ENCODE measurements at regions not wholly inside any gene's neighbourhood (a gene's known extent, or its start where the extent isn't known, plus 50 kb on each side); places are given as distances from the start of the nearest gene placed in this dataset.
A peak's percentile ranks its signal among the peaks of the same experiment; 100 is the strongest.

- TF ChIP-seq ATF2 (IDR thresholded peaks at IDR 0.05; ENCODE audit: low read length) (peak; percentile 45; the same call in 1 of the 2 replicates), MEF2B (IDR thresholded peaks at IDR 0.05; ENCODE audit: partially characterized antibody, poor library complexity, severe bottlenecking) (peak; percentile 67), IKZF1 (conservative IDR thresholded peaks at IDR 0.05) (peak; percentile 90)
These were observed 125.0 kb upstream of the CCND2 start (continued) for GRCh38 chr12:4148418-4149056.

- Histone ChIP-seq H3K36me3 (ENCODE audit: control insufficient read depth in 2 of 2, insufficient read depth in 2 of 2, low read length in 1 of 2) (no peaks in the 10 kb centered on the region), H3K79me2 (ENCODE audit: control insufficient read depth, insufficient read depth, low read length) (no peaks in the 10 kb centered on the region; the same call in 1 of the 2 replicates), H3K9me3 (replicated peaks; ENCODE audit: control insufficient read depth, insufficient read depth, low read length) (no peaks in the 10 kb centered on the region), H2AFZ (ENCODE audit: control insufficient read depth, low read depth, low read length) (no peak overlapping the region), H3K4me3 (no peak overlapping the region), H4K20me1 (ENCODE audit: control insufficient read depth, insufficient read depth) (no peaks in the 10 kb centered on the region), H3K4me1 (ENCODE audit: control insufficient read depth, insufficient read depth, low read length) (peaks cover 76% of the 10 kb centered on the region), H3K27me3 (replicated peaks in 1 of 2; ENCODE audit: control insufficient read depth in 2 of 2, insufficient read depth in 2 of 2, low read length in 1 of 2) (no peaks in the 10 kb centered on the region), H3K9ac (ENCODE audit: control insufficient read depth, insufficient read depth, low read length) (peak overlapping the region; percentile 46; the same call in 1 of the 2 replicates), H3K4me2 (ENCODE audit: control insufficient read depth, insufficient read depth) (peak overlapping the region; percentile 77), H3K27ac (ENCODE audit: control insufficient read depth, insufficient read depth) (peak overlapping the region; percentile 75)
- ChIA-PET SMC1A (ENCODE audit: uncharacterized antibody, unreplicated experiment) (interaction anchor here (0.9 to 19.0 kb wide), 17 partner anchors 8 to 175 kb away, joined by 3 to 395 read pairs (median 5); partner anchors contain the start of gene CCND2), RAD21 (ENCODE audit: unreplicated experiment) (interaction anchor here (1.3 to 18.7 kb wide), 10 partner anchors 8 to 130 kb away, joined by 4 to 360 read pairs (median 26); partner anchors contain the start of gene CCND2), POLR2A (interaction anchor here (0.5 to 10.6 kb wide), 8 partner anchors 8 to 178 kb away, joined by 5 to 245 read pairs (median 50); partner anchors contain the start of gene CCND2), CTCF (interaction anchor here (0.8 to 16.4 kb wide), 11 partner anchors 9 to 261 kb away, joined by 3 to 256 read pairs (median 3); partner anchors contain the start of gene CCND2)
- peak; percentile 77 for TF ChIP-seq SPI1 (IDR thresholded peaks at IDR 0.05; ENCODE audit: borderline replicate concordance, insufficient read depth, low read depth, low read length)
- 0 out of 2 replicates have a peak, but pooled peaks have one; percentile 26 for TF ChIP-seq HDGF (IDR thresholded peaks at IDR 0.05)
- TF ChIP-seq RUNX3 (IDR thresholded peaks at IDR 0.05; ENCODE audit: low read length) = no peak
- TF ChIP-seq ZNF687 (IDR thresholded peaks at IDR 0.05) = 0 out of 2 replicates have a peak, but pooled peaks have one; percentile 24
- TF ChIP-seq EED (IDR thresholded peaks at IDR 0.05; ENCODE audit: low read depth) = peak; percentile 15; the same call in 1 of the 2 replicates
- TF ChIP-seq NR2F1 (conservative IDR thresholded peaks at IDR 0.05) = peak; percentile 53
- TF ChIP-seq POU2F2 (IDR thresholded peaks at IDR 0.05; ENCODE audit: borderline replicate concordance, low read depth, low read length) = peak; percentile 33; the same call in 1 of the 3 replicates
- TF ChIP-seq SUPT20H (IDR thresholded peaks at IDR 0.05; ENCODE audit: borderline replicate concordance, control insufficient read depth, low read depth, low read length) = no peak
- TF ChIP-seq IKZF1 (conservative IDR thresholded peaks at IDR 0.05) = peak; percentile 47
- peak in 1 of 2 experiments; percentile 91; a peak in 2 of 4 replicates for TF ChIP-seq ETV6 (conservative IDR thresholded peaks at IDR 0.05 in 1 of 2, IDR thresholded peaks at IDR 0.05 in 1 of 2; ENCODE audit: borderline replicate concordance in 1 of 2, low read depth in 1 of 2)
- intact Hi-C loops (cut with micrococcal nuclease; ENCODE audit: unreplicated experiment) = no loop called here
- 5% methylated on average over 7 of the region's 7 CpGs for WGBS (ENCODE audit: insufficient coverage, insufficient replicate concordance, low lambda C conversion rate, missing lambda C conversion rate)
- DNase-seq (ENCODE audit: low read depth, low spot score) (no peak), ATAC-seq (no peak), FAIRE-seq (no peak)
- in situ Hi-C loops (cut with MboI) = loop anchor here (10.0 kb wide), 1 partner anchor 128 kb away; the partner anchor contains the start of gene CCND2
- no TSS peak for BruUV-seq (replicated peaks)
These were observed 126.5 kb upstream of the CCND2 start for GRCh38 chr12:4147031-4147481.
